ENCODE measurements at regions not wholly inside any gene's neighbourhood (a gene's known extent, or its start where the extent isn't known, plus 50 kb on each side); places are given as distances from the start of the nearest gene placed in this dataset.

GRCh38 chr3:94709249-94709902, 646.5 kb downstream of the NSUN3 start:
- TF ChIP-seq, protein P1, sequence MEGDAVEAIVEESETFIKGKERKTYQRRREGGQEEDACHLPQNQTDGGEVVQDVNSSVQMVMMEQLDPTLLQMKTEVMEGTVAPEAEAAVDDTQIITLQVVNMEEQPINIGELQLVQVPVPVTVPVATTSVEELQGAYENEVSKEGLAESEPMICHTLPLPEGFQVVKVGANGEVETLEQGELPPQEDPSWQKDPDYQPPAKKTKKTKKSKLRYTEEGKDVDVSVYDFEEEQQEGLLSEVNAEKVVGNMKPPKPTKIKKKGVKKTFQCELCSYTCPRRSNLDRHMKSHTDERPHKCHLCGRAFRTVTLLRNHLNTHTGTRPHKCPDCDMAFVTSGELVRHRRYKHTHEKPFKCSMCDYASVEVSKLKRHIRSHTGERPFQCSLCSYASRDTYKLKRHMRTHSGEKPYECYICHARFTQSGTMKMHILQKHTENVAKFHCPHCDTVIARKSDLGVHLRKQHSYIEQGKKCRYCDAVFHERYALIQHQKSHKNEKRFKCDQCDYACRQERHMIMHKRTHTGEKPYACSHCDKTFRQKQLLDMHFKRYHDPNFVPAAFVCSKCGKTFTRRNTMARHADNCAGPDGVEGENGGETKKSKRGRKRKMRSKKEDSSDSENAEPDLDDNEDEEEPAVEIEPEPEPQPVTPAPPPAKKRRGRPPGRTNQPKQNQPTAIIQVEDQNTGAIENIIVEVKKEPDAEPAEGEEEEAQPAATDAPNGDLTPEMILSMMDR (IDR thresholded peaks at IDR 0.05) = no peak
- TF ChIP-seq EZH2 (IDR thresholded peaks at IDR 0.05) (no peak), EZH2phosphoT487 (IDR thresholded peaks at IDR 0.05) (no peak)

Data from neural progenitor cell (in vitro differentiated cells).